ENCODE measurements at regions not wholly inside any gene's neighbourhood (a gene's known extent, or its start where the extent isn't known, plus 50 kb on each side); places are given as distances from the start of the nearest gene placed in this dataset.

GRCh38 chr19:28610731-28611130 is 602.2 kb downstream of the UQCRFS1 start:
- DNase-seq (ENCODE audit: low spot score in 2 of 2), result no peak
- Histone ChIP-seq H3K27ac (no peak overlapping the region), H3K9me3 (peaks cover 0 to 17% of the 10 kb centered on the region in 2 donors), H3K36me3 (no peaks in the 10 kb centered on the region), H3K4me3 (no peak overlapping the region), H3K27me3 (no peaks in the 10 kb centered on the region), H3K4me1 (no peaks in the 10 kb centered on the region)
- no peak for TF ChIP-seq CTCF (IDR thresholded peaks at IDR 0.05)
- intact Hi-C loops (cut with DNase I), result no loop called here

GRCh38 chr19:28609944-28610343 is 603.0 kb downstream of the UQCRFS1 start:
- no peak overlapping the region for H3K27ac ChIP-seq
- H3K27me3 ChIP-seq, result no peaks in the 10 kb centered on the region
- no peak for TF ChIP-seq CTCF (IDR thresholded peaks at IDR 0.05)
- H3K36me3 ChIP-seq, result no peaks in the 10 kb centered on the region
- intact Hi-C loops (cut with DNase I), result no loop called here
- H3K9me3 ChIP-seq, result peaks cover 0 to 16% of the 10 kb centered on the region in 2 donors
- H3K4me1 ChIP-seq, result no peaks in the 10 kb centered on the region
- no peak overlapping the region for H3K4me3 ChIP-seq
- DNase-seq (ENCODE audit: low spot score in 2 of 2), result no peak

GRCh38 chr19:28609091-28609755 is 603.7 kb downstream of the UQCRFS1 start:
- Histone ChIP-seq H3K27ac (no peak overlapping the region), H3K4me1 (no peaks in the 10 kb centered on the region), H3K9me3 (peaks cover 0 to 10% of the 10 kb centered on the region in 2 donors), H3K27me3 (no peaks in the 10 kb centered on the region), H3K36me3 (no peaks in the 10 kb centered on the region), H3K4me3 (no peak overlapping the region)
- intact Hi-C loops (cut with DNase I), result no loop called here
- no peak for DNase-seq (ENCODE audit: low spot score in 2 of 2)
- no peak for TF ChIP-seq CTCF (IDR thresholded peaks at IDR 0.05)

- Histone ChIP-seq H3K27me3 (no peaks in the 10 kb centered on the region), H3K4me1 (no peaks in the 10 kb centered on the region), H3K9me3 (peaks cover 0 to 7% of the 10 kb centered on the region in 2 donors), H3K4me3 (no peak overlapping the region), H3K36me3 (no peaks in the 10 kb centered on the region), H3K27ac (no peak overlapping the region)
- TF ChIP-seq CTCF (IDR thresholded peaks at IDR 0.05), result no peak
- no peak for DNase-seq (ENCODE audit: low spot score in 2 of 2)
- intact Hi-C loops (cut with DNase I), result no loop called here
Measured at GRCh38 chr19:28608292-28608691, 604.7 kb downstream of the UQCRFS1 start.

GRCh38 chr19:28607066-28607583 is 605.8 kb downstream of the UQCRFS1 start:
- Histone ChIP-seq H3K9me3 (no peaks in the 10 kb centered on the region), H3K27me3 (no peaks in the 10 kb centered on the region), H3K4me3 (no peak overlapping the region), H3K36me3 (no peaks in the 10 kb centered on the region), H3K4me1 (no peaks in the 10 kb centered on the region), H3K27ac (no peak overlapping the region)
- no peak for TF ChIP-seq CTCF (IDR thresholded peaks at IDR 0.05)
- no peak for DNase-seq (ENCODE audit: low spot score in 2 of 2)
- intact Hi-C loops (cut with DNase I), result no loop called here
